OCI-LY1 (cell line): ENCODE measurements at regions not wholly inside any gene's neighbourhood (a gene's known extent, or its start where the extent isn't known, plus 50 kb on each side); places are given as distances from the start of the nearest gene placed in this dataset.
"Not testable (repeated sequence)": the region's sequence is repeated elsewhere in the genome, so short reads cannot be mapped to it uniquely, and the experiment has no call there.

ENCODE experiments used
- H2AFZ ChIP-seq: fragments of 200-600 bp; sonication (generic), shearing (Covaris generic); 2 replicates; pipeline ENCODE4 v1.6.0; 2014; ENCODE audit warnings: antibody characterized with exemption, mild to moderate bottlenecking, low read length
- H3F3A ChIP-seq: fragments of 200-600 bp; sonication (generic), shearing (Covaris generic); 2 replicates; pipeline ENCODE4 v1.6.0; 2014; ENCODE audit warnings: mild to moderate bottlenecking, antibody characterized with exemption, low read length, moderate library complexity; ENCODE audit not compliant: insufficient read depth
- H3K27ac ChIP-seq: fragments of 200-600 bp; sonication (generic); 2 replicates; pipeline ENCODE4 v1.5.1; 2014; ENCODE audit warnings: low read length, mixed run types, mild to moderate bottlenecking, low read depth; ENCODE audit not compliant: poor library complexity, severe bottlenecking
- H3K27me3 ChIP-seq: fragments of 200-600 bp; sonication (generic); 2 replicates; pipeline ENCODE4 v1.6.0; 2014; ENCODE audit warnings: antibody characterized with exemption, mild to moderate bottlenecking, low read length, moderate library complexity; ENCODE audit not compliant: insufficient read depth
- H3K36me3 ChIP-seq: fragments of 200-600 bp; sonication (generic); 2 replicates; pipeline ENCODE4 v1.6.1; 2014; ENCODE audit warnings: mild to moderate bottlenecking, antibody characterized with exemption, low read length, moderate library complexity, mixed read lengths; ENCODE audit not compliant: insufficient read depth
- H3K4me1 ChIP-seq: fragments of 200-600 bp; sonication (generic); 2 replicates; pipeline ENCODE4 v1.5.1; 2014; ENCODE audit warnings: mild to moderate bottlenecking, low read length, moderate library complexity; ENCODE audit not compliant: insufficient read depth, severe bottlenecking
- H3K4me2 ChIP-seq: fragments of 200-600 bp; sonication (generic), shearing (Covaris generic); 2 replicates; pipeline ENCODE4 v1.6.1; 2014; ENCODE audit warnings: low read length
- H3K4me3 ChIP-seq: fragments of 200-600 bp; sonication (generic); 2 replicates; pipeline ENCODE4 v1.5.1; 2014; ENCODE audit warnings: low read length, low read depth, mild to moderate bottlenecking, mixed read lengths; ENCODE audit not compliant: poor library complexity, severe bottlenecking
- H3K79me2 ChIP-seq: fragments of 200-600 bp; shearing (Covaris generic); 2 replicates; pipeline ENCODE4 v1.6.1; 2016; ENCODE audit warnings: mixed run types, low read length, mixed read lengths; ENCODE audit not compliant: insufficient read depth
- H3K9ac ChIP-seq: fragments of 200-600 bp; sonication (generic), shearing (Covaris generic); 2 replicates; pipeline ENCODE4 v1.6.1; 2014; ENCODE audit warnings: mild to moderate bottlenecking, low read length, mixed read lengths
- H3K9me2 ChIP-seq: fragments of 200-600 bp; sonication (generic), shearing (Covaris generic); 2 replicates; pipeline ENCODE4 v1.6.1; 2014; ENCODE audit warnings: low read depth, mild to moderate bottlenecking, low read length, mixed read lengths
- H3K9me3 ChIP-seq: fragments of 200-600 bp; shearing (Covaris generic); 2 replicates; pipeline ENCODE4 v1.6.1; 2014; ENCODE audit warnings: low read length, mixed read lengths
- H4K20me1 ChIP-seq: fragments of 200-600 bp; sonication (generic), shearing (Covaris generic); 2 replicates; pipeline ENCODE4 v1.6.0; 2016; ENCODE audit warnings: mild to moderate bottlenecking, low read length; ENCODE audit not compliant: insufficient read depth
- EZH2 ChIP-seq: fragments of 200-600 bp; sonication (generic), shearing (Covaris generic); IDR thresholded peaks from 2 replicates; pipeline ENCODE4 v1.8.0; 2017; ENCODE audit warnings: borderline replicate concordance, mixed run types, mild to moderate bottlenecking, antibody characterized with exemption, low read length, moderate library complexity, mixed read lengths
- TF ChIP-seq, protein P1 (sequence below): fragments of 200-600 bp; sonication (generic), shearing (Covaris generic); IDR thresholded peaks from 2 replicates; pipeline ENCODE4 v1.5.1; 2017; ENCODE audit warnings: mild to moderate bottlenecking, antibody characterized with exemption, low read length, moderate library complexity, mixed read lengths

GRCh38 chr9:94482110-94482509, 72.8 kb upstream of the PCAT7 start:
- no peak overlapping the region for H3K4me3 ChIP-seq
- H3K27ac ChIP-seq: no peak overlapping the region
- H3K36me3 ChIP-seq: no peaks in the 10 kb centered on the region
- no peak overlapping the region for H3K4me2 ChIP-seq
- no peaks in the 10 kb centered on the region for H4K20me1 ChIP-seq
- no peak overlapping the region for H2AFZ ChIP-seq
- H3K9me2 ChIP-seq: no peaks in the 10 kb centered on the region
- no peaks in the 10 kb centered on the region for H3F3A ChIP-seq
- H3K4me1 ChIP-seq: no peaks in the 10 kb centered on the region
- no peaks in the 10 kb centered on the region for H3K27me3 ChIP-seq
- no peak for TF ChIP-seq EZH2
- TF ChIP-seq, protein P1, sequence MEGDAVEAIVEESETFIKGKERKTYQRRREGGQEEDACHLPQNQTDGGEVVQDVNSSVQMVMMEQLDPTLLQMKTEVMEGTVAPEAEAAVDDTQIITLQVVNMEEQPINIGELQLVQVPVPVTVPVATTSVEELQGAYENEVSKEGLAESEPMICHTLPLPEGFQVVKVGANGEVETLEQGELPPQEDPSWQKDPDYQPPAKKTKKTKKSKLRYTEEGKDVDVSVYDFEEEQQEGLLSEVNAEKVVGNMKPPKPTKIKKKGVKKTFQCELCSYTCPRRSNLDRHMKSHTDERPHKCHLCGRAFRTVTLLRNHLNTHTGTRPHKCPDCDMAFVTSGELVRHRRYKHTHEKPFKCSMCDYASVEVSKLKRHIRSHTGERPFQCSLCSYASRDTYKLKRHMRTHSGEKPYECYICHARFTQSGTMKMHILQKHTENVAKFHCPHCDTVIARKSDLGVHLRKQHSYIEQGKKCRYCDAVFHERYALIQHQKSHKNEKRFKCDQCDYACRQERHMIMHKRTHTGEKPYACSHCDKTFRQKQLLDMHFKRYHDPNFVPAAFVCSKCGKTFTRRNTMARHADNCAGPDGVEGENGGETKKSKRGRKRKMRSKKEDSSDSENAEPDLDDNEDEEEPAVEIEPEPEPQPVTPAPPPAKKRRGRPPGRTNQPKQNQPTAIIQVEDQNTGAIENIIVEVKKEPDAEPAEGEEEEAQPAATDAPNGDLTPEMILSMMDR: no peak
- no peak overlapping the region for H3K9ac ChIP-seq
- no peaks in the 10 kb centered on the region for H3K79me2 ChIP-seq
- no peaks in the 10 kb centered on the region for H3K9me3 ChIP-seq

GRCh38 chr9:94490465-94490864, 64.4 kb upstream of the PCAT7 start:
- Histone ChIP-seq H3K36me3 (no peaks in the 10 kb centered on the region), H3K4me2 (no peak overlapping the region), H2AFZ (no peak overlapping the region), H3K9ac (no peak overlapping the region), H3K4me3 (no peak overlapping the region), H3K9me3 (no peaks in the 10 kb centered on the region), H3F3A (no peaks in the 10 kb centered on the region), H3K4me1 (no peaks in the 10 kb centered on the region), H3K27me3 (no peaks in the 10 kb centered on the region), H3K9me2 (no peaks in the 10 kb centered on the region), H3K27ac (no peak overlapping the region), H3K79me2 (no peaks in the 10 kb centered on the region), H4K20me1 (no peaks in the 10 kb centered on the region)
- TF ChIP-seq EZH2: no peak
- TF ChIP-seq, protein P1: no peak

DNA sequence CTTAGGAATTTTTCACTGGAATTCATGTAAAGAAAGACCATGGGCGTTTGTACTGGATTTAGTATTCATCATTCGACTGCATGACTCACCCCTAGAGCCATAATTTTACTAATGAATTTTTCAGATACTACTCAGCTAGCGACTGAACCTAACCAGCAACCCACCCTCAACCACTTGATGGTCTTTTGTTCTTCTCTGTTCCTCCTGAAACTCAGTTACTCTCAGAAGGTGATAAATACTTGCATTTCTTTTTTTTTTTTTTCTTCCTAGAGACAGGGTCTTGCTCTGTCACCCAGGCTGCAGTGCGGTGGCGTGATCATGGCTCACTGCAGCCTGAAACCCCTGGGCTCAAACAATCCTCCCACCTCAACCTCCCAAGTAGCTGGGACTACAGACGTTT, 62.8 kb upstream of the PCAT7 start:
- H2AFZ ChIP-seq, H3K9ac ChIP-seq, H3K4me2 ChIP-seq, H3K9me3 ChIP-seq, H3K4me1 ChIP-seq, H3K27ac ChIP-seq, H3F3A ChIP-seq, H3K79me2 ChIP-seq, H3K36me3 ChIP-seq, H3K9me2 ChIP-seq, H4K20me1 ChIP-seq, H3K4me3 ChIP-seq, H3K27me3 ChIP-seq: not testable (repeated sequence)

GRCh38 chr9:94498801-94499453, 56.0 kb upstream of the PCAT7 start:
- Histone ChIP-seq H3F3A (no peaks in the 10 kb centered on the region), H3K9ac (no peak overlapping the region), H3K4me3 (no peak overlapping the region), H3K9me3 (no peaks in the 10 kb centered on the region), H2AFZ (no peak overlapping the region), H3K9me2 (no peaks in the 10 kb centered on the region), H3K27ac (no peak overlapping the region), H3K4me2 (no peak overlapping the region), H4K20me1 (no peaks in the 10 kb centered on the region), H3K4me1 (peaks cover 7% of the 10 kb centered on the region), H3K27me3 (no peaks in the 10 kb centered on the region), H3K36me3 (no peaks in the 10 kb centered on the region), H3K79me2 (no peaks in the 10 kb centered on the region)
- TF ChIP-seq EZH2: no peak
- TF ChIP-seq, protein P1: no peak
